Endothelial cell of umbilical vein (primary cell): ENCODE measurements at regions not wholly inside any gene's neighbourhood (a gene's known extent, or its start where the extent isn't known, plus 50 kb on each side); places are given as distances from the start of the nearest gene placed in this dataset.

ENCODE experiments used
- BruUV-seq: library from RNA; stranded (reverse); fragments of 400-500 nt; replicated peaks from 2 replicates; lab custom pipeline; 2021; lab: Mats Ljungman, UMichigan
- CTCF ChIA-PET: fragments of 300-600, 350-600 bp; sonication (Branson Sonifier 250); formaldehyde crosslinking; loops from one replicate; lab custom pipeline; 2021; ENCODE audit warnings: antibody characterized with exemption, inconsistent platforms; lab: Charles Lee
- POLR2A ChIA-PET: fragments of 300-600, 350-600 bp; sonication (Branson Sonifier 250); formaldehyde crosslinking; loops from one replicate; lab custom pipeline; 2021; ENCODE audit warnings: antibody characterized with exemption, inconsistent platforms; lab: Charles Lee
- DNase-seq: peaks from one replicate; pipeline ENCODE4 v3.0.0-alpha.2; 2011; ENCODE audit warnings: low read depth, low spot score
- FAIRE-seq: peaks from 2 replicates; lab custom pipeline; 2011; peaks lifted over from hg19 to GRCh38; lab: Jason Lieb, UNC
- H2AFZ ChIP-seq: 2 replicates; pipeline ENCODE4 v1.6.0; 2012; ENCODE audit warnings: low read depth, low read length, control low read depth, inconsistent platforms
- H3K27ac ChIP-seq: 2 replicates; pipeline ENCODE4 v1.5.1; 2011; ENCODE audit warnings: low read depth, mild to moderate bottlenecking, control low read depth, low read length, moderate library complexity; ENCODE audit not compliant: insufficient read depth
- H3K27me3 ChIP-seq, 2 experiments: 2 replicates each; pipeline versions ENCODE4 v1.6.0 to v1.6.1; 2011; ENCODE audit warnings: low read length in 2 of 2, mixed read lengths in 1 of 2; ENCODE audit not compliant: control insufficient read depth in 2 of 2, insufficient read depth in 2 of 2
- H3K36me3 ChIP-seq, 2 experiments: 2 replicates in 1 of 2; 3 replicates in 1 of 2; pipeline ENCODE4 v1.5.1; 2011; ENCODE audit warnings: low read length in 2 of 2, mild to moderate bottlenecking in 1 of 2, moderate library complexity in 1 of 2; ENCODE audit not compliant: control insufficient read depth in 2 of 2, insufficient read depth in 2 of 2; ENCODE audit errors: extremely low read depth in 1 of 2
- H3K4me1 ChIP-seq: 3 replicates; pipeline ENCODE4 v1.5.1; 2011; ENCODE audit warnings: mild to moderate bottlenecking, low read length; ENCODE audit not compliant: control insufficient read depth, insufficient read depth; ENCODE audit errors: extremely low read depth
- H3K4me2 ChIP-seq: 2 replicates; pipeline ENCODE4 v1.6.1; 2011; ENCODE audit warnings: low read length, control low read depth, mixed read lengths; ENCODE audit not compliant: insufficient read depth
- H3K4me3 ChIP-seq, 3 experiments: fragments of 200-600 bp in 1 of 3; sonication (generic), shearing (Covaris generic) in 1 of 3; replicated peaks in 1 of 3; 2 replicates each; pipeline ENCODE4 v1.5.1; 2011 to 2016; ENCODE audit warnings: control low read depth in 3 of 3, low read length in 3 of 3, mild to moderate bottlenecking in 2 of 3, inconsistent platforms in 1 of 3, low read depth in 1 of 3, moderate library complexity in 1 of 3; ENCODE audit not compliant: insufficient read depth in 1 of 3
- H3K79me2 ChIP-seq: 2 replicates; pipeline ENCODE4 v1.6.0; 2012; ENCODE audit warnings: low read length, inconsistent platforms; ENCODE audit not compliant: control insufficient read depth, insufficient read depth
- H3K9ac ChIP-seq: replicated peaks from 2 replicates; pipeline ENCODE3; 2011; ENCODE audit warnings: low read length, control low read depth; ENCODE audit not compliant: insufficient read depth; ENCODE audit errors: extremely low read depth
- H3K9me1 ChIP-seq: replicated peaks from 3 replicates; pipeline ENCODE4 v1.6.0; 2011; ENCODE audit warnings: mild to moderate bottlenecking, low read length; ENCODE audit not compliant: control insufficient read depth, insufficient read depth; ENCODE audit errors: extremely low read depth
- H3K9me3 ChIP-seq: replicated peaks from 2 replicates; pipeline ENCODE4 v1.5.1; 2012; ENCODE audit warnings: low read length, inconsistent platforms; ENCODE audit not compliant: control insufficient read depth, insufficient read depth
- H4K20me1 ChIP-seq: replicated peaks from 2 replicates; pipeline ENCODE3; 2011; ENCODE audit warnings: mild to moderate bottlenecking, low read length; ENCODE audit not compliant: control insufficient read depth, insufficient read depth; ENCODE audit errors: extremely low read depth
- CTCF ChIP-seq, 2 donors: IDR thresholded peaks; 1 replicate in 1 of 2; 2 replicates in 1 of 2; pipeline ENCODE4 v1.5.1; 2011; ENCODE audit warnings: low read length in 2 of 2, mild to moderate bottlenecking in 2 of 2, moderate library complexity in 2 of 2, control low read depth in 1 of 2, inconsistent platforms in 1 of 2, low read depth in 1 of 2; ENCODE audit not compliant: insufficient read depth in 1 of 2; ENCODE audit errors: extremely low read depth in 1 of 2
- EZH2 ChIP-seq: IDR thresholded peaks from 2 replicates; pipeline ENCODE4 v1.6.1; 2012; ENCODE audit warnings: borderline replicate concordance, low read depth, mild to moderate bottlenecking, moderate library complexity, low read length, inconsistent platforms; ENCODE audit not compliant: severe bottlenecking
- GATA2 ChIP-seq: IDR thresholded peaks from 2 replicates; pipeline ENCODE4 v1.7.0; 2011; ENCODE audit warnings: low read depth, mild to moderate bottlenecking, moderate library complexity, mixed read lengths, low read length; ENCODE audit not compliant: insufficient read length, insufficient read depth
- MYC ChIP-seq: IDR thresholded peaks from one replicate; pipeline ENCODE4 v1.6.1; 2011; ENCODE audit warnings: mild to moderate bottlenecking, low read depth, low read length
- POLR2A ChIP-seq: IDR thresholded peaks from 2 replicates; pipeline ENCODE4 v1.6.1; 2012; ENCODE audit warnings: low read depth, mild to moderate bottlenecking, control low read depth, low read length
- POLR2AphosphoS5 ChIP-seq: IDR thresholded peaks from 2 replicates; pipeline ENCODE4 v1.6.1; 2012; ENCODE audit warnings: low read depth, mild to moderate bottlenecking, control low read depth, low read length, moderate library complexity; ENCODE audit not compliant: insufficient read depth
- dilution Hi-C: fragments of 300-500 bp; cut with MboI; formaldehyde crosslinking; loops from one replicate; pipeline ENCODE4 v1.15.0; 2019; ENCODE audit warnings: low sequenced_read_pairs; ENCODE audit not compliant: extremely low pct_ligation_motif_present
- intact Hi-C: fragments of 100-400 bp; cut with micrococcal nuclease; formaldehyde crosslinking; loops from one replicate; pipeline ENCODE4 v1.10.0; 2022
- TF ChIP-seq, protein P1 (sequence below): IDR thresholded peaks from 2 replicates; pipeline ENCODE4 v1.6.1; 2011; ENCODE audit not compliant: insufficient read depth, insufficient read length

GRCh38 chr5:136600306-136600705 lies 235.0 kb upstream of the TRPC7 start:
- ChIA-PET POLR2A (no interaction called here), CTCF (no interaction called here)
- no peaks in the 10 kb centered on the region for H3K9me1 ChIP-seq
- dilution Hi-C loops (no loop called here), intact Hi-C loops (no loop called here)
- H2AFZ ChIP-seq, result no peak overlapping the region
- no peaks in the 10 kb centered on the region for H3K27me3 ChIP-seq
- no peaks in the 10 kb centered on the region for H3K4me1 ChIP-seq
- no peak for FAIRE-seq
- no peak overlapping the region for H3K27ac ChIP-seq
- H3K9me3 ChIP-seq, result peaks cover 2% of the 10 kb centered on the region
- no peaks in the 10 kb centered on the region for H3K79me2 ChIP-seq
- no peaks in the 10 kb centered on the region for H3K36me3 ChIP-seq
- H3K9ac ChIP-seq, result no peak overlapping the region
- no TSS peak for BruUV-seq
- TF ChIP-seq MYC (no peak), POLR2AphosphoS5 (no peak), EZH2 (no peak), GATA2 (no peak), POLR2A (no peak), CTCF (IDR thresholded peaks at IDR 0.05; ENCODE audit: extremely low read depth in 1 of 2, insufficient read depth in 1 of 2, low read depth in 1 of 2, low read length in 2 of 2) (no peak)
- TF ChIP-seq, protein P1, sequence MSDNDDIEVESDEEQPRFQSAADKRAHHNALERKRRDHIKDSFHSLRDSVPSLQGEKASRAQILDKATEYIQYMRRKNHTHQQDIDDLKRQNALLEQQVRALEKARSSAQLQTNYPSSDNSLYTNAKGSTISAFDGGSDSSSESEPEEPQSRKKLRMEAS, result no peak
- H3K4me2 ChIP-seq, result no peak overlapping the region
- no peaks in the 10 kb centered on the region for H4K20me1 ChIP-seq
- DNase-seq, result no peak
- H3K4me3 ChIP-seq, result no peak overlapping the region
